HK-2 (cell line): ENCODE measurements at regions not wholly inside any gene's neighbourhood (a gene's known extent, or its start where the extent isn't known, plus 50 kb on each side); places are given as distances from the start of the nearest gene placed in this dataset.

Experiments
- DNase-seq: peaks from one replicate; pipeline ENCODE4 v3.0.0-alpha.2; 2018; ENCODE audit not compliant: unreplicated experiment

GRCh38 chr9:95757439-95757838 is 118.1 kb upstream of the ERCC6L2 start:
- no peak for DNase-seq

- no peak for DNase-seq
Measured at GRCh38 chr9:95756986-95757385, 118.5 kb upstream of the ERCC6L2 start.

- DNase-seq = no peak
Measured at GRCh38 chr9:95756101-95756500, 119.4 kb upstream of the ERCC6L2 start.

- no peak for DNase-seq
Measured at GRCh38 chr9:95755421-95755730, 120.1 kb upstream of the ERCC6L2 start.

DNA sequence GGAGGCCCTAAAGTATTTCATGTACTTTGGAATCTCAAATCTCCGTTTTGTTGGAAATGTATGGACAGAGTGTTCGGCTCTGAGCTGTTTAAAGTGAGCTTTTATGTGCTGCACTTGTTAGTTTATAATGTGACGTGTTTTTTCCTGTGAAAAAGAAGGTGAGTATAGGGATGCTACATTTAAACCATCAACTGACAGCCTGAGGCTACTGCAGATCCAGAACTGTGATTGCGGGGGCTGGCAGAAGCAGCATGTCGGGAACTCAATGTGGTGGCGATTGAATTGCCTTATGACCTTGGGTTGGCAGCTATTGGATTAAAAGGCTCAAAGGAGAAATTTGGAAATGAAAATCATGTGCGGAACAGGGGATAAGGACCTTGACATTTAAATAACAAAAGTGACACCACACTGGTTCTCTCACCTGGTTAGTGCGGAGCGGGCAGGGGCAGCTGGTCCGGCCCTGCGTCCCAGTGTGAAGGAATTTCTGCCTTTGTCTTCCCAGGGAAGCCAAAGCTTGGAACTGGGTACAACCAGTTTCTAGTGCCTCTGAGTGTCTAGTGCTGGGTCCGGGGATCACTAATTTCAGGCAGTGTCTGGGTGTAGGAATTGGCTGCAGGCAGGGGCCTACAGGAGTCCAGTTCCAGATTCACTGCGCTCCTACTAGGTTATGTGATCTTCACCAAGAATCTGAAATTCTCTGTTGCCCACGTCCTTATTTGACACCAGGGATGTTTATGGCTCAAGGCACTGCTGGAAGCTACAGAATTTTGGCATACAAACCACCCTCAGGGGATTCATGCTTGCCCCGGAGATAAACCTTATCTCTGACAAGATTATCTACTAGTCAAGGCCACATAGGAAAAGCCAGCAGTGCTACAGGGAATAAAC is 120.7 kb upstream of the ERCC6L2 start:
- no peak for DNase-seq

GRCh38 chr9:95753762-95754465 is 121.6 kb upstream of the ERCC6L2 start:
- DNase-seq = no peak

GRCh38 chr9:95752129-95752731 is 123.3 kb upstream of the ERCC6L2 start:
- DNase-seq = no peak

GRCh38 chr9:95751520-95751790 is 124.0 kb upstream of the ERCC6L2 start:
- no peak for DNase-seq

GRCh38 chr9:95750725-95751519 is 124.6 kb upstream of the ERCC6L2 start:
- DNase-seq = no peak

- DNase-seq = no peak
Measured at GRCh38 chr9:95749493-95749892, 126.0 kb upstream of the ERCC6L2 start.

GRCh38 chr9:95746408-95747180 is 128.9 kb upstream of the ERCC6L2 start:
- DNase-seq = no peak

- no peak for DNase-seq
Measured at GRCh38 chr9:95742821-95743220, 132.7 kb upstream of the ERCC6L2 start.

- DNase-seq = no peak
Measured at GRCh38 chr9:95741631-95742030, 133.9 kb upstream of the ERCC6L2 start.

- no peak for DNase-seq
Measured at GRCh38 chr9:95740217-95741004, 135.1 kb upstream of the ERCC6L2 start.

- no peak for DNase-seq
Measured at GRCh38 chr9:95738438-95738837, 137.1 kb upstream of the ERCC6L2 start.

DNA sequence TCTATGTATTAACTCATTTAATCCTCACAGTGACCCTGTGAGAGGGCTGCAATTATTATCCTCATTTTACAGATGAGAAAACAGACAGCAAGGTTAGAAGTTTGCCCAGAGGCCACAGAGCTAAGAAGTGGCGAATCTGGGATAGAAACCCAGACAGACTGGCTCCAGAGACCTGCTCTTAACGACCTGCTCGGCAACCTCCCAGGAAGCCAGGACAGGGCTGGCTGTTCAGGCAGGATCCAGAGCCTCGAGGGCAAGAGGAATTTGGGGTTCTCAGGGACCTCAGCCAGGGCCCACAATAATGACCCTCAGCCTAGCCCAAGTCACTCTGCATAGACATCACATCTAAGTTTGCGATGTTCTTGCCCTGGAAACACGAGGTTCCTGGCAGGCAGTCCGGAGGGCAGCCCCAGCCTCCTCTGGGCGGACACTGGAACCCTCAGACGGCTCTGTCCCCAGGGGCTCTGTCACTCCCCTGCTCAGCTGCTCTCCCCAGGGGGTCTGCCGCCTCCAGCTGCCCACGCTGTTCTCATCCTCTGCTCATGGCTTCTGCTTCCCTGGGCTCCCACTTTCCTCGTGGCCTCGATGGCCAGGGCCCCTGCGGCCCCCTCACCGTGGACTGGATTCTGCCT is 138.5 kb upstream of the ERCC6L2 start:
- no peak for DNase-seq

DNA sequence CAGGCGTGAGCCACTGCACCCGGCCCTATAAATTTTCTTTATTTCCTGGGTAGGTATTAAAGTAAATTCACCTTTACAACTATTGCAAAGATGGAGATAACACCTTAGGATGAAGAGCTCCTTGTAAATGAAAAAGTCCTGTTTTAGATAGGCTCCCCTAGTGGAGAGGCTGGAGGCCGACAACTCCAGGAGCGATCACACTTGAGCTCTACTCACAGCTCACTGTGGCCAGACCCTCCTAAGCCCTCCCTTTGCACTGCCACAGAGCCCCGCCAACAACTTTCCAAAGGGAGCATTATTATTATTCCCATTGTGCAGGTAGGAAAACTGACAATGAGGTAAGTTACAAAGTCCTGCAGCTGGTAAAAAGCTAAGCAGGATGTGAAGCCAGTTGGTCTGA is 139.1 kb upstream of the ERCC6L2 start:
- DNase-seq = no peak

DNA sequence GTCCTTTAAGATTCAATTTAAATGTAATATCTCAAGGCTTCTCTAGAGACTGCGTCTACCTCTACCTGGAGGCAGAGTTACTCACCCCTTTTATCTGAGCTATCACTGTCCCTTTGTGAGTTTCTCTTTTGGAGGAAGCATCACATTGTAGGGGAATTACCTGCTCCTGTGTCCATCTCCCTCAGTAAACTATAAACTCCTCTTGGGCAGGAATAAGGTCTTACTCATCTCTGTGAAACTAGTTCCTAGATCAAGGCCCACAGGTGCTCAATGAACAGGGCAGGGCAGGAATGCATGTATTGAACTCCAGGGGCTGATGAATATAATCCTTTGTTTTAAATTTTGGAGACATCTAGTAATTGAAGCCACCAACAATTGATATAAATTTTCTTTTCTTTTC is 139.8 kb upstream of the ERCC6L2 start:
- DNase-seq = no peak

DNA sequence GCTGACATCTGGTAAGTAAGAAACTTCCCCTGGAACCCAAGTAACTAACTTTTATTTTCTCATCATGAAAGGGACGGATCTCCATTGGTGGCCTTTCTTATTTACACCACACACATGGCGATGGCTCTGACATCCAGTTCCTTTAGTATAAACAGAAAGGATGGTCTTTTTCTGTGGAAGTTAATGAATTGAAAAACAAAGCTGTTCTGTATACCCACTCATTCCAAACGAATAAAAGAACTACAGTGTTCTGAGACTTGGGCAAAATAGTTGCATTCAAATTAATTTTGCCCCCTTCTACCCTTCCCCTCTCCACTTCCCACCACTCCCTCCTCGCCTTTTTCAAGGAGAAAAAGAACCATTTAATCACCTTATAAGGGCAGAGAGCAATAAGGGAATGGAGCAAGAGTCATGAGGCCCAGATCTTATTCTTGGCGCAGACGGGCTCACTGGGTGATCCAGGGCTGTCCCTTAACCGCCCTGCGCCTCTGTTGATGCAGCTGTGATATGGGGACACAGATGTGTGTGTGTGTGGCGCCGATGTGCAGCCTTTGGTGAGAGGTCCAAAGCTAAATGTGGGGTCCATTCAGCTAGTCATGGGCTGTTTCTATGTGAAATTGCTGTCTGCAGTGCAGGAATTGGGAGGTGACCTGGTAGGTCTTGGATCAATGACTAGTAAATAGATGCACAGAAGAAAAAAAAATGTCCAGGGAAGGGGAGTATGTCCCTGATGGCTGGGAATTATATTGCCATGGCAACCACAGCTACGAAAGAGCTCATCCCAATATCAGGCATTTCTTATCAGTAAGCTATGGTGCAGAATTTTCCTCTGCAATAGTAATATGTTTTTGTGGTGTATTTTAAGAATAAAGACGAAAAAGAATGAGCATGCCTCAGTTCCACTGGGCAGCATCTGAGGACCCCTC is 141.5 kb upstream of the ERCC6L2 start:
- DNase-seq = no peak
